SK-N-SH treated with all-trans-retinoic acid at 6 μM for 48 hours (cell line): ENCODE measurements at regions not wholly inside any gene's neighbourhood (a gene's known extent, or its start where the extent isn't known, plus 50 kb on each side); places are given as distances from the start of the nearest gene placed in this dataset.

Experiments
- ATAC-seq: fragments of 200-7000 bp; cut with Tn5 transposase; 3 replicates; pipeline ENCODE4 v1.9.1; 2020; ENCODE audit warnings: mild to moderate bottlenecking, moderate library complexity
- ARNTL ChIP-seq: fragments of 450-650 bp; formaldehyde crosslinking; IDR thresholded peaks from 2 replicates; pipeline ENCODE4 v1.5.0; 2020; ENCODE audit warnings: low read depth, mild to moderate bottlenecking, moderate library complexity, borderline replicate concordance
- BACH2 ChIP-seq: fragments of 250-450 bp; sonication (Bioruptor Pico); IDR thresholded peaks from 2 replicates; pipeline ENCODE4 v1.9.0; 2021; ENCODE audit warnings: mild to moderate bottlenecking, borderline replicate concordance
- CREB5 ChIP-seq: fragments of 250-450 bp; sonication (Bioruptor Pico); IDR thresholded peaks from 2 replicates; pipeline ENCODE4 v1.5.1; 2020; ENCODE audit warnings: low read depth, mild to moderate bottlenecking, moderate library complexity
- CSDC2 ChIP-seq: fragments of 250-450 bp; sonication (Bioruptor Pico); IDR thresholded peaks from 2 replicates; pipeline ENCODE4 v1.5.0; 2020; ENCODE audit warnings: mild to moderate bottlenecking, moderate library complexity
- CSRNP3 ChIP-seq: fragments of 250-450 bp; sonication (Bioruptor Pico); IDR thresholded peaks from 2 replicates; pipeline ENCODE4 v1.5.1; 2021; ENCODE audit warnings: mild to moderate bottlenecking, moderate library complexity
- ESRRG ChIP-seq: fragments of 250-450 bp; sonication (Bioruptor Pico); IDR thresholded peaks from 2 replicates; pipeline ENCODE4 v1.6.1; 2021; ENCODE audit warnings: mild to moderate bottlenecking
- GLIS3 ChIP-seq: fragments of 250-450 bp; sonication (Bioruptor Pico); IDR thresholded peaks from 2 replicates; pipeline ENCODE4 v1.5.0; 2020; ENCODE audit warnings: mild to moderate bottlenecking, moderate library complexity
- ISL1 ChIP-seq: fragments of 250-450 bp; sonication (Bioruptor Pico); IDR thresholded peaks from 2 replicates; pipeline ENCODE4 v2.1.2; 2022; ENCODE audit warnings: mild to moderate bottlenecking, moderate library complexity
- OSR1 ChIP-seq: fragments of 250-450 bp; sonication (Bioruptor Pico); IDR thresholded peaks from 2 replicates; pipeline ENCODE4 v1.8.0; 2022; ENCODE audit warnings: moderate library complexity, mild to moderate bottlenecking, inconsistent platforms
- PATZ1 ChIP-seq: fragments of 250-450 bp; sonication (Bioruptor Pico); IDR thresholded peaks from 2 replicates; pipeline ENCODE4 v1.8.0; 2020; ENCODE audit warnings: mild to moderate bottlenecking, moderate library complexity, borderline replicate concordance
- POU6F1 ChIP-seq: fragments of 250-450 bp; sonication (Bioruptor Pico); IDR thresholded peaks from 2 replicates; pipeline ENCODE4 v1.8.0; 2021; ENCODE audit warnings: low read depth, mild to moderate bottlenecking, moderate library complexity, borderline replicate concordance
- RARB ChIP-seq: fragments of 250-450 bp; sonication (Bioruptor Pico); IDR thresholded peaks from 2 replicates; pipeline ENCODE4 v1.8.0; 2021; ENCODE audit warnings: mild to moderate bottlenecking, moderate library complexity
- SNAI2 ChIP-seq: fragments of 250-450 bp; sonication (Bioruptor Pico); IDR thresholded peaks from 2 replicates; pipeline ENCODE4 v1.5.0; 2020; ENCODE audit warnings: mild to moderate bottlenecking, moderate library complexity
- TCF4 ChIP-seq: fragments of 250-450 bp; sonication (Bioruptor Pico); IDR thresholded peaks from 2 replicates; pipeline ENCODE4 v1.8.0; 2021; ENCODE audit warnings: mild to moderate bottlenecking, moderate library complexity, borderline replicate concordance
- TOX ChIP-seq: fragments of 250-450 bp; sonication (Bioruptor Pico); IDR thresholded peaks from 2 replicates; pipeline ENCODE4 v1.8.0; 2021; ENCODE audit warnings: mild to moderate bottlenecking, moderate library complexity, borderline replicate concordance
- TSHZ2 ChIP-seq: fragments of 250-450 bp; sonication (Bioruptor Pico); IDR thresholded peaks from 2 replicates; pipeline ENCODE4 v1.5.0; 2020; ENCODE audit warnings: mild to moderate bottlenecking, moderate library complexity
- ZC3H10 ChIP-seq: fragments of 250-450 bp; sonication (Bioruptor Pico); IDR thresholded peaks from 2 replicates; pipeline ENCODE4 v1.5.1; 2021; ENCODE audit warnings: mild to moderate bottlenecking, moderate library complexity
- ZFP3 ChIP-seq: fragments of 250-450 bp; sonication (Bioruptor Pico); IDR thresholded peaks from 2 replicates; pipeline ENCODE4 v1.5.0; 2020; ENCODE audit warnings: mild to moderate bottlenecking, moderate library complexity
- ZFP30 ChIP-seq: fragments of 450-650 bp; formaldehyde crosslinking; IDR thresholded peaks from 2 replicates; pipeline ENCODE4 v1.5.0; 2022; ENCODE audit warnings: mild to moderate bottlenecking, moderate library complexity
- ZNF565 ChIP-seq: fragments of 450-650 bp; formaldehyde crosslinking; conservative IDR thresholded peaks from 2 replicates; pipeline ENCODE4 v1.5.0; 2020; ENCODE audit warnings: low read depth, mild to moderate bottlenecking, moderate library complexity
- ZNF70 ChIP-seq: fragments of 450-650 bp; formaldehyde crosslinking; IDR thresholded peaks from 2 replicates; pipeline ENCODE4 v1.5.0; 2020; ENCODE audit warnings: mild to moderate bottlenecking, moderate library complexity
- ZNF8 ChIP-seq: fragments of 450-650 bp; formaldehyde crosslinking; IDR thresholded peaks from 2 replicates; pipeline ENCODE4 v1.5.0; 2020; ENCODE audit warnings: mild to moderate bottlenecking, moderate library complexity

GRCh38 chrX:57985951-57986350 lies 75.7 kb upstream of the ZXDA start (continued):
- TF ChIP-seq CSRNP3 (CRISPR knock-in tag) (no peak), POU6F1 (CRISPR knock-in tag) (no peak), ZNF70 (CRISPR knock-in tag) (no peak), ZNF565 (CRISPR knock-in tag) (no peak)

GRCh38 chrX:57984620-57985019 lies 74.4 kb upstream of the ZXDA start:
- TF ChIP-seq RARB (CRISPR knock-in tag) (no peak), BACH2 (CRISPR knock-in tag) (no peak), ZC3H10 (no peak), SNAI2 (CRISPR knock-in tag) (no peak), CREB5 (CRISPR knock-in tag) (no peak)
- no peak for ATAC-seq

GRCh38 chrX:57977992-57978391 lies 67.7 kb upstream of the ZXDA start:
- TF ChIP-seq TCF4 (CRISPR knock-in tag), result no peak
- no peak for TF ChIP-seq ZFP3 (CRISPR knock-in tag)
- no peak for TF ChIP-seq CSRNP3 (CRISPR knock-in tag)
- no peak for TF ChIP-seq ESRRG
- TF ChIP-seq ARNTL (CRISPR knock-in tag), result no peak
- no peak for TF ChIP-seq ZNF70 (CRISPR knock-in tag)
- TF ChIP-seq CREB5 (CRISPR knock-in tag), result no peak
- no peak for TF ChIP-seq ISL1 (CRISPR knock-in tag)
- no peak for TF ChIP-seq GLIS3 (CRISPR knock-in tag)
- TF ChIP-seq ZFP30 (CRISPR knock-in tag), result no peak
- TF ChIP-seq ZNF565 (CRISPR knock-in tag), result no peak
- no peak for TF ChIP-seq OSR1 (CRISPR knock-in tag)
- no peak for TF ChIP-seq TOX (CRISPR knock-in tag)
- no peak for TF ChIP-seq RARB (CRISPR knock-in tag)
- TF ChIP-seq BACH2 (CRISPR knock-in tag), result no peak
- TF ChIP-seq POU6F1 (CRISPR knock-in tag), result no peak
- TF ChIP-seq ZNF8 (CRISPR knock-in tag), result no peak
- TF ChIP-seq TSHZ2 (CRISPR knock-in tag), result no peak
- TF ChIP-seq CSDC2 (CRISPR knock-in tag), result no peak
- no peak for TF ChIP-seq PATZ1 (CRISPR knock-in tag)
- ATAC-seq, result no peak
